ENCODE measurements at regions not wholly inside any gene's neighbourhood (a gene's known extent, or its start where the extent isn't known, plus 50 kb on each side); places are given as distances from the start of the nearest gene placed in this dataset.

- DNase-seq (ENCODE audit: low read depth in 2 of 3, low spot score in 2 of 3): no peak
Observed at GRCh38 chr2:120669121-120669952, 66.3 kb upstream of the GLI2 start.

GRCh38 chr2:120669971-120670370 lies 65.7 kb upstream of the GLI2 start:
- DNase-seq (ENCODE audit: low read depth in 2 of 3, low spot score in 2 of 3): no peak

GRCh38 chr2:120670371-120670770 lies 65.3 kb upstream of the GLI2 start:
- DNase-seq (ENCODE audit: low read depth in 2 of 3, low spot score in 2 of 3): no peak

GRCh38 chr2:120670771-120671480 lies 64.7 kb upstream of the GLI2 start:
- no peak for DNase-seq (ENCODE audit: low read depth in 2 of 3, low spot score in 2 of 3)

- DNase-seq (ENCODE audit: low read depth in 2 of 3, low spot score in 2 of 3): no peak
Observed at GRCh38 chr2:120672526-120673204, 63.0 kb upstream of the GLI2 start.

- no peak for DNase-seq (ENCODE audit: low read depth in 2 of 3, low spot score in 2 of 3)
Observed at GRCh38 chr2:120673205-120673550, 62.5 kb upstream of the GLI2 start.

- no peak for DNase-seq (ENCODE audit: low read depth in 2 of 3, low spot score in 2 of 3)
Observed at GRCh38 chr2:120673571-120674061, 62.1 kb upstream of the GLI2 start.

GRCh38 chr2:120674246-120675170 lies 61.2 kb upstream of the GLI2 start:
- DNase-seq (ENCODE audit: low read depth in 2 of 3, low spot score in 2 of 3): no peak

GRCh38 chr2:120675460-120676130 lies 60.1 kb upstream of the GLI2 start:
- no peak for DNase-seq (ENCODE audit: low read depth in 2 of 3, low spot score in 2 of 3)

- no peak for DNase-seq (ENCODE audit: low read depth in 2 of 3, low spot score in 2 of 3)
Observed at GRCh38 chr2:120677221-120677620, 58.4 kb upstream of the GLI2 start.

GRCh38 chr2:120677696-120678247 lies 57.9 kb upstream of the GLI2 start:
- no peak for DNase-seq (ENCODE audit: low read depth in 2 of 3, low spot score in 2 of 3)

- no peak for DNase-seq (ENCODE audit: low read depth in 2 of 3, low spot score in 2 of 3)
Observed at GRCh38 chr2:120678251-120678650, 57.4 kb upstream of the GLI2 start.

- no peak for DNase-seq (ENCODE audit: low read depth in 2 of 3, low spot score in 2 of 3)
Observed at GRCh38 chr2:120678926-120679325, 56.7 kb upstream of the GLI2 start.

GRCh38 chr2:120679526-120679925 lies 56.1 kb upstream of the GLI2 start:
- DNase-seq (ENCODE audit: low read depth in 2 of 3, low spot score in 2 of 3): no peak

GRCh38 chr2:120680136-120680761 lies 55.4 kb upstream of the GLI2 start:
- DNase-seq (ENCODE audit: low read depth in 2 of 3, low spot score in 2 of 3): peak; percentile 18 to 68 (median 51)

- DNase-seq (ENCODE audit: low read depth in 2 of 3, low spot score in 2 of 3): no peak
Observed at GRCh38 chr2:120681181-120681580, 54.5 kb upstream of the GLI2 start.

GRCh38 chr2:120681696-120682288 lies 53.9 kb upstream of the GLI2 start:
- no peak for DNase-seq (ENCODE audit: low read depth in 2 of 3, low spot score in 2 of 3)

- DNase-seq (ENCODE audit: low read depth in 2 of 3, low spot score in 2 of 3): no peak
Observed at GRCh38 chr2:120682654-120683053, 53.0 kb upstream of the GLI2 start.

GRCh38 chr2:120683081-120683480 lies 52.6 kb upstream of the GLI2 start:
- DNase-seq (ENCODE audit: low read depth in 2 of 3, low spot score in 2 of 3): no peak

Measured in activated CD8-positive, alpha-beta memory T cell treated with anti-CD3 and anti-CD28 coated beads for 48 hours (primary cell).